ENCODE measurements at regions not wholly inside any gene's neighbourhood (a gene's known extent, or its start where the extent isn't known, plus 50 kb on each side); places are given as distances from the start of the nearest gene placed in this dataset.
"Not testable (repeated sequence)": the region's sequence is repeated elsewhere in the genome, so short reads cannot be mapped to it uniquely, and the experiment has no call there.

DNA sequence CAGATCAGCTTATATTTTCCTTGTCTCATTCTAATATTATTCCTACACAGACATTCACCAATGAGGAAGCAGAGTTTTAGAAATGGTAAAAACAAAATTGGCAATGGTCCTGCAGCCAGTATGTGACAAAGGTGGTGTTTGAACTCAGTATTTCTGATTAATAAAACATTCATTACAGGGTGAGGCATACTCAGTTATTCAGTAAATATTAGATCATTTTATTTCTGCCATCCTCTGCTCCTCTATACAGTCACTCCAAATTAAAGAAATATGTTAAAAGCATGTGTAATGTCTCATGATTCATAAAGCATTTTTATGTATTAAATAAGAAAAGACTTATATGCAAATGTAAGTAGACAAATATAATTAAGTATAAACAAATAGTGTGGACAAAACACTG, 684.6 kb upstream of the ACO1 start:
- DNase-seq, result no peak

DNA sequence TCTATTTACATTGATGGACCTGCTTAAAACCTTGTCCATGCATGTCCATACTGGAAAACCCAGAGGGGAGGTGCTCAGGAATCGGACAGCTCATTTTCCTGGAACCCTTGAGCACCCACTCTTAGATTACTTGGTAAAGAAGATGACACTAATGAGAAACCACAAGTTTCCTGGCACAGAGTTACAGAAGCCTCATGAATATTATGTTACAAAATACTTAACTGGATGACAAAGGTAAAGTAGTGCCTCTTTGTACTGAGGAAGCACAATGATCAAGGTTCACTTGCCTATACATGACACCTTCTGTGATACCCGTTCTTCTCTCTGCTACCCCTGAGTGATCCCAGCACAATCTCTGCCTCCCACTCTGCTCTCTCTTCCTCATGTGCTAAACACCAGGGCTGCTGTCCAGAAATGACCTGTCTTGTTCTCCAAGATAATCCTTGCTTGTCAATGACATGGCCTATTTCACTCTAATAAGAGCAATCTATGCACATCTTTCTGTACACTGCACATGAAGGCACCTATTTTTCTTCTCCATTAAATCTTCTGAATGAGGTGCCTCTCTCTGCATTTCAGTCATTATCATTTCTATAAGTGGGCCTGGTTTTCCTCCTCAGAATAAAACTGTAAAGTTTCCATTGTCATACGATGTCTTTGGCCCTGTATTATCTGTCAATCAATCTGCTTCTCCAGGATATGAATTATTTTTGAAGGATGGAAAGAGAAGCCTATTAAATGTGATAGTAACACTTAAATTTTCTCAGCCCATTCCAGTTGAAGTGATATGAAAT, 684.0 kb upstream of the ACO1 start:
- no peak for DNase-seq

DNA sequence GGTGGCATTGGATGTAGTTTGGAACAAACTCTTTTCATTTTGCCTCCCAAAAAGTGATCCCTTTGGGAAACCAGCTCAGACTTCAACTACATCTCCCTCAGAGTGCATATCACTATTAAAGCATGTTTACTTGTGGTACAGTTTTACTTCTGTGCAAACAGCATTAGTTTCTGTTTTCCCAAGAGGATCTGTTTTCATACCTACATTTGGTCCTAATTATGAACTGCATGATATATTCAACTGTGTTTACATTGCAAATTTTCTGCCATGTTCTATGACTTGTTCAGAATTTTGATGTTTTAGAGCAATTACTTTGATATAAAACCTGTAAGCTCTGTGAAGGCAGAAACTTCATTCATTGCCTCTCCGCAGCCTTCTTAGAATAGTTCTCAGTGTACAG, 681.5 kb upstream of the ACO1 start:
- no peak for DNase-seq

DNA sequence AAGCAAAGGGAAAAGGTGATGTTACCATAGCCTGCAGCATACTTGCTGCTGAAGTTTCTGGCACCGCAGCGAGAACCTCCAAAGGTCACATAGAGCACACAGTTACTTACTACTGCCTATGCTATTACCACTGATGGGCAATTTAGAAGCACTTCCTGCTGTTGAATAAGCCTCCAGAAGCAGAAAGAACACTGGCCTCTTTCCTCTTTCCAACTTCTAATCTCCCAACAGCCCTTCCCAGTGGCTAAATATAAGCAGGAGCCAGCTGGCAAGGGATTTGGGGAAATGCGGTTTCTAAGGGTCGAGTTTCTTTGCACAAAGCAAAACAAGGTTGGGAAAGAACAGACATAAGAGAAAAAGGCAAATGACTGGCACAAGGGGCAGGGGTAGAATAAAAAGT, 669.2 kb upstream of the ACO1 start:
- DNase-seq, result no peak

DNA sequence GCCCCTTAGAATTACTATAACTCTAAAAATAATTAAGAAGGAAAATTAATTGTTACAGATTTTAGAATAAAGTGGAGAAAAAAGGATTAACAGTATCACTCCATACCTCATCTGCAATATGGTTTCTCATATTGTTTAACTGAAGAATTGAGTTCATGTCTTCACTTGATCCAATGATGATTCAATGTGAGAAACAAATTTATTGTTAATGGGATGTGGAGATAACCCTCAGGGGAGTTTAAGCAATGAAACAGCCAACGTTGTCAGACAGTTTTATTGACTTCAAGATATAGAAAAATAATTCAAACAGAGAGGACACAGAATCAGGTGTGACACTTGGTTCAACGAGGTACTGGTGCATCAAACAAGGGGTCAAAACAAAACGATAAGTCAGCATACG, 665.2 kb upstream of the ACO1 start:
- no peak for DNase-seq

DNA sequence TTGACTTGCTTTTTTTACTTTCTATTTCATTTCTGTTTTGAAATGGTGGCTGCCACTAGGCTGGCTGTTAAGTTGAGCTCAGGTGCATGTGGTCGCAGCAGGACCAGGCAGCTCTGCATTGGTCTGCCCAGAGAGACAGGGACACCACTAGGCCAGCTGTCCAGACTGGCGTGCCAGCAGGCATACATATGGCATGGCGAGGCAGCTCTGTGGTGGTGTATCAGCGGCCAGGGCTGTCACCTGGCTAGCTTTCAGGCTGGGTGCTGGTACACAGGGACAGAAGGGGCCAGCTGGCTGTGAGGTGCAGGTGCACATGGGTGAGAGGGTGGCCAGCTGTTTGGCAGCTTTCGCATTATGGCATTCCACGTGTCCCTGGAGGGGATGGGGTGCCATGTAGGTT, 654.0 kb upstream of the ACO1 start:
- DNase-seq, result no peak

DNA sequence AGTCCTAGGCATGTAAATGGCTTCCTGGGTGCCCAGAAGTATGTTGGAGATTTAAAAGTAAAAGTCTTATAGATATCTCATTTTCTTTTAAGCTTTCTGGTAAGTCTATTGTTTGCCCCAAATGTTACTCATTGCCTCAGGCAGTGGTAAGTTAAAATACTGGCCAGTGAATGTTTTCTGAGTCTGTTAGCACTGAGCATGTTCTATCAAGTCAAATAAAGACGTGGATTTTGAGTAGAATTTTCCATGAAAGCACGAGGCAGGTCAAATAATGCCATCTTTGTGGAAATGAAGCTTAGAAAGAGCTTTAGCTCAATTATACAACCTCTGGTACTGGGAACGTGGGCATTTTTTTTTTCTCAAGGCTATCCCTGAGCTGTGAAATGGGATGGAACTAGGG, 651.3 kb upstream of the ACO1 start:
- DNase-seq, result no peak

DNA sequence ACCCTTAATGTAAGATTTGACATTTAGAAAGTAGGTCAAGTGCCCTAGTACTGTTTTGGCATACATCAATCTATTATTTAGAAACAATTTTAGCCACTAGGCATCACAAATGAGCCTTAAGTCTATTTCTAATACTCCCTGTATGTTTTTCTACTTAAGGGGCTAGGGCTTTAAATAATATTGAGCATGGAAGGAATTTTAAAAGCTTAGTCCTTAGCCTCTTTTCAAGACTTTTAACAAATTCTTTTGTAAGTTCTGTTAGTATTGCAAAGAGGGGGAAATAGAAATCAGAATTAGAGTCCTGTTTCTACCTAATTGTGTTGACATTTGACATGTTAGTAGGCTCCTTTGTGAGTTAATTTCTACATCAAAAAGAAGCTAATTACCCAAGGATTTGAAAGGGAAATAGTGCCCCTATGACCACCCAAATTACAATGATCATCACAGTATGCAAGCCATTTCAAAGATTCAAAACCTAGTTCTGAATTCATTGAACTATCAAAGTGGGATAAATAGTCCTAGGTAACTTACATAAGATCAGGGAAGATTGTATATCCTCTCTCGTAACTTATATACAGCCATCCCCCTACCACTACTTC, 647.8 kb upstream of the ACO1 start:
- DNase-seq, result no peak

DNA sequence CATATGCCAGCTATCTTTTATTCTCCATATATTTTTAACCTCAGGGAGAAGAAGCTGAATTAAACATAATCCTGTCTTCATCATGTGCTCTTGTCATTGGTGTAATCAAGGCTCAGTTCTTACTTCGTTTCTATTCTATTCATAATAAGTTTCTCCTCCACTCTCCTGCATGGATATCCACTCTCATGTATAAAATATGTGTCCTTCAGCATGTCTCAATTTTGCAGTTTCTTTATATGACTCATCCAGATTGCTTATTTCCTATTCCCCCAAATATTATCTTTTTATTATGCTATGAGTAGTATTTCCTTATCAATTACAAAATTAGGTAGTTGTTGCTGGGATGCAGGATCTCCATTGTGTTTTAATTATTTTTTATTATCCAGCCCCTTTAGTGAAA, 643.7 kb upstream of the ACO1 start:
- DNase-seq, result no peak

DNA sequence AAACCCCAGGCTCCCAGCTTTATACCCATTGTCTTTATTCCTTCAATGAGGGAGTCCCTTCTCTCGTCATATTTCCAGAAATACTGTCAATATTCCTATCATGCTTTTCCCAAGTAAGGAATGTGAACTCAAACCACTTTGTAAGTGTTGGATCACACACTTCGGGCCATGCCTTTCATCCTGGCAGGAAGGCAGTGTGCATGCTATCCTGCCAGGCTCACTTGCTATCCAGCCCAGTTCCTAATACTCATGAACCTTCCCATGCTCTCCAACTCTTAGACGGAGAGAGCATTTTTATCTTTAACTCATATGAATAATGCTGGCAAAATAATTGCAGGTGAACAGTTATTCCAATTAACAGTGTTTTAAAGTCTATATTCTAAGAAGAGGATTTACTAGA, 639.9 kb upstream of the ACO1 start:
- no peak for DNase-seq

DNA sequence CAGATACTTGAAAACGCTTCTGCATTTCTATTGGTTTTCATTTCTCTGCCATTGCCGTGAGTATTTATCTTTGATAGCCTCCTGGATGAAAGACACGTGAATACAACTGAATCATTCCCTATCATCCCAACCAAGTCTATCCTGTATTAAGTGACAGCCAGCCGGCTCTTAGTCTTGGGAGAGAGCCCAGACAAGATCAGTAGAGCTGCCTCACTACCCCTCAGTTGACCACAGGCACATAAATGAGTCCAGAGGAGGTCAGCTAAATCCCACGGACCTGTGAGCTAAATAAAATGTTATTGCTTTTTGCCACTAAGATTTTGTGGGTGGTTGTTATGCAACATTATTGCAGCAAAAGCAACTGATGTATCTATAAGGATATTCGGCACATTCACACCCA, 639.0 kb upstream of the ACO1 start:
- DNase-seq, result no peak

DNA sequence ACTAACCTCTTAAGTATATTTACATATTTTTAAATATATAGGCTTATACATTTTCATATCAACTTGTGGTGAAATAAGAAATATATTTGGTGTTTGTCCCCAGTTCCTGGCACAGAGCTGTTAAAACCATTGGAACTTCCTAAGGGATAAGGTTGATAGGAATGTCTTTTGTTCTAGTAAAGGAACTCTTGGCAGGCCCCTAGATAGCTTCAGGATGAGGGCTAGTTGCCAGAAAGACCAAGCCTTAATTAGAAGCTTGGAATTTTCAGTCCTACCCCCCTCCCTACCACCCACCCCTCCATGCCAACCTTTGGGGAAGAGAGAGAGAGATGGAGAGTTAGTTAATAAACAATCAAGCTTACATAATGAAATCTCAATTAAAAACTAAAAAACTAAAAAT, 638.6 kb upstream of the ACO1 start:
- DNase-seq, result no peak

DNA sequence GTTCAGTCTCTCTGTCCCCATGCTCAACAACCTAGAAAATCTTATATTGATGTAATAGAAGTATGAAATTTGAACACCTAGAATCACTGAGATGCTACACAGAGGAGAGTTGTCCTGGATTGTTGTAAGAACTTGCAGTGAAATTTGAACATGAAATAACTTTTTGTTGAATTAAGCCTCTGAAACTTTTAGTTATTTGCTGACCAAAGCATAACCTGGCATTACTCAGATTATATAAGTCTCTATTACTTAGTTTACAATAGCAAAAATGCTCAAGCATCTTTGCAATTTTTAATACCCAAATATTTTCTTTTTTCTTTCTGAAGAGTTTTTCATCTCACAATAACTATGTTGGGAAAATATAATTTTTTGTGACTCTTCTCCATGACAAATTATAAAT, 630.7 kb upstream of the ACO1 start:
- DNase-seq, result no peak

DNA sequence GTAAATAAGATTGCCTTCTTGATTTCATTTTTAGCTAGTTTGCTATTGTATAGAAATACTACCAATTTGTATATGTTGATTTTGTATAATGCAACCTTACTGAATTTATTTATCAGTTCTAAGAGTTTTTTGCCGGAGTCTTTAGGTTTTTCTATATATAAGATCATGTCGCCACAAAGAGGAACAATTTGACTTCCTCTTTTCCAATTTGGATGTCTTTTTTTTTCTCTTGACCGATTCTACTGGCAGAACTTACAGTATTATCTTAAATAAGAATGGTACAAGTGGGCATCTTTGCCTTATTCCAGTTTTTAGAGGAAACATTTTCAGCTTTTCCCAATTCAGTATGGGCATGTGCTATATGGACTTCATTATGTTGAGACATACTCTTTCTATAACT, 624.7 kb upstream of the ACO1 start:
- no peak for DNase-seq

DNA sequence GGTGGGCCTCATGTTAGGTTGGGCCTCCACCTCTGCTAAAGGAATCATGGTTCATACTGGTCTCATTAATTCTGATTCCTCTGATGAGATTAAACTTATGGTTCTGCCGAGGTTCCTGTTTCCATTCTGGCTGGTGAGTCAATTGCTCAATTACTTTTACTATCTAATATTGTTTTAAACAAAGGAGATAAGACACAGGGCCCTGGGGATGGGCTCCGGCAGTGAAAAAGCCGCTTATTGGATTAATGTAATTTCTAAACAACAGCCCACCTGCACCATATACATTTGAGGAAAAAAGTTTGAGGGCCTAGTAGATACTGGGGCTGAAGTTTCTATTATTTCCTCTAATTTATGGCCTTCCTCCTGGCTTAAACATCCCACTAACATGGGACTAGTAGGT, 610.4 kb upstream of the ACO1 start:
- DNase-seq, result not testable (repeated sequence)

DNA sequence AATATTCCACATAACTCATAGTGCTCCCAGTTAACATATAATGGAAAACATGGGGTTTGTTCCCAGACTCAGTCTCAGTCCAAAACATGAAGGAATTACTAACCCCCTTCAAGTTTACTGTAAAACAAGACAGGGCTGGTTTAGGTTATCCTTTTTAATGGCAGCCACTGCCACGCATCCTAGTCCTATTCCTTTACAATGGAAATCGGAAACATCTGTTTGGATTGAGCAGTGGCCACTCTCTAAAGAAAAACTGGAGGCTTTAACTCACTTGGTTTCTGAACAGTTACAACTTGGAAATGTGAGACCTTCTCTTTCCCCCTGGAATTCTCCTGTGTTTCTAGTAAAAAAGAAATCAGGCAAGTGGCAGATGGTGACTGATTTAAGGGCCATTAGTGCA, 609.9 kb upstream of the ACO1 start:
- DNase-seq, result no peak

DNA sequence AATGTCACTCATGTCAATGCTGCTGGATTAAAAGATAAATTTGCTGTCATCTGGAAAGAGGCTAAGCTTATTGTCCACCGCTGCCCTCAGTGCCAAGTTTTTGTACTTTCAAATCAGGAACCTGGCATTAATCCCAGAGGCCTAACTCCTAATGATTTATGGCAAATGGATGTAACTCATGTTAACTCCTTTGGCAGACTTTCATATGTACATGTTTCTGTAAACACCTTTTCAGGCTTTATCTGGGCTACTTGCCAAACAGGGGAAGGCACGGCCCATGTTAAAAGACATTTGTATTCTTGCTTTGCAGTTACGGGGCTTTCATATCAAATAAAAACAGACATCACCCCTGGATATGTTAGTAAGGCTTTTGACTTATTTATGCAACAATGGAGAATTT, 608.0 kb upstream of the ACO1 start:
- DNase-seq, result no peak

DNA sequence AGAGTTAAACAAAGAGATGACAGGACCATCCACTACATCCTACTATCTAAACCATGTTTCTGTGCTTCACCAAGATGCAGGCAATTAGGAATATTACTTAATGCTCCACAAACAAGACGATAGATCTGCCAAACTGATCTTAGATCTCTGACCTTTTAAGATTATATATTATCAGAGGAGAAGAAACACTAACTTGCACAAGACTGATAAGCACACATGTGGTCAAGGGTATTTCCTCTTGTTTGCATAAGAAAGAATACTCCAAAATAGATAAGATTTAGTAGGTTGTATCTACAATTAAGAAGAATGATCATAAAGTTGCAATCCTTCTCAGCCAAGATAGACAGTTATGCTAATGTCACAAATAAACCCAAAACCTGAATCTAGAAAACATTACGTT, 601.0 kb upstream of the ACO1 start:
- DNase-seq, result no peak

DNA sequence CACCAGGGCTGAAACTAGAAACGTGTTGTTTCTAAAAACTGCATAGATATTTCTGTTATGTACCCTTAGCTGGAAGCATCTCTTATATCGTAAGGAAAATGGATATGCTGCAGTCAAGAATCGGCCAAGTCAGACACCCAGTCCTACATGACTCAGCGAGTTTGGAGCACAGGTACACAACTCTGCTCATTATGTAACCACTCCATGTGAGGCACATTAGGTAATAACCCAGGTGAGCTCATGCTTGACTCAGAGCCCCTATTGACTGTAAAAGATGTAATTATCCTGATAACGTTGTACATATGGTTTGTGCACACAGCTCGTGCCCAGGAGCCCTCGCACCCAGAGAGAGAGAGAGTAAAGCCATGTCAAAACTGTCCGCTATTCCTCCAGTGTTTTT, 593.7 kb upstream of the ACO1 start:
- no peak for DNase-seq

DNA sequence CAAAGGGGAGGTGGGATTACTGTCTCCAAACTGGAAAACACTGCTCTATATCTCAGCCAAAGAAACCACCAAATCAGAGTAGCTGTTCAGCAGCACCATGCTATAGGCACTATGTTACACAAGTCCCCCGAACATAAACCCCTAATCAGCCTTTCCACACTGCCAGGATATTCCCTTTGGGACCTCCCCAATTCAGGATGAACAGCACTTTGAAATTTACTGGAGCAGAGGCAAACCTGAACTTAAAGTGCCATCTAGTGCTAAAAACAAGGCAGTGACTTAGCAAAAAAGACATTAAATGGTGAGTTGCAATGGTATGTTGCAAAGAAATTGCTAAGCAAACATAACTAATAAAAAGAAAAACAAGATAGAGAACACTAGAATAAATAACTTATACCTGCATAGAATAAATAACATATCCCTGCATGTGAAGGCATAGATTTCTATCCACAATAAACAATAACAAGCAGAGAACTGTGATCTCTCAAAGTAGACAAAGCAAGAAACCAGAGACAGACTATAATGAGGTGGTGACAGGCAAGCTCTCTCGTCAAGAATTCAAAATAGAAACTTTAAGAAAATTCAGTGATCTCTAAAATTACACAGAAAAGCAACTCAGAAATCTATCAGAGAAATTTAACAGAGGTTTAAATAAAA, 584.4 kb upstream of the ACO1 start:
- no peak for DNase-seq

DNA sequence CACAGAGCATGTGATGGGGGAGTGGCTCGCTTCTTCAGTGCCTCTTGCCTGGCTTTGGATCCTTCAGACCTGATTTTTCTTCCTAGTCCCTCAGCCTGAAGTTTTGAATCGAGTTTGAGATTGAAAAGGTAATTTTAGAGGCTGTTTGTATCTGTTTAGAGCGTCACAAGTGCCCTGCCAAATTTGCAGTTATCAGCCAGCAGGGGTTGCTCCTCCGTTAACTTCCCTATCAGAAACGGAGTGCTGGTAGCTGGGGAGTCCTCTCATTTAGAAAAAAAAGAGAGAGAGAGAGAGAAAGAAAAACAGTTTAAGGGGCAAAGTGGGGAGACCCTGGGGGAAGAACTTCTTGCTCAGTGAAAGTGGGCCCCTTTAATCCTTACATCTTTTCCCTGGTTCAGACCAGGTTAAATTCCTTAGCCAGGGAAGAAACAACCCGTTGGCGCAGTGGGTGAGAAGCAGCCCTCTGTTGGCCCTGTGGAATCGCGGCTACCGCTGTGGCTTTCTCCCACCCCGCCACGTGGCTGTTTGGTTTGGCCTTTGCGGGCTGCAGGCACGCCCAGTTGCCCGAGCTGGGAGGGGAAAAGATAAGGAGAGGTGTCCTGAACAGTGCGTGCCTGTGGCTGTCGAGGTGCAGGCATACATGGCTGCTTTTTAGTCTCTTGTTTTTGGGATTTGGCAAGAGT, 576.7 kb upstream of the ACO1 start:
- no peak for DNase-seq

DNA sequence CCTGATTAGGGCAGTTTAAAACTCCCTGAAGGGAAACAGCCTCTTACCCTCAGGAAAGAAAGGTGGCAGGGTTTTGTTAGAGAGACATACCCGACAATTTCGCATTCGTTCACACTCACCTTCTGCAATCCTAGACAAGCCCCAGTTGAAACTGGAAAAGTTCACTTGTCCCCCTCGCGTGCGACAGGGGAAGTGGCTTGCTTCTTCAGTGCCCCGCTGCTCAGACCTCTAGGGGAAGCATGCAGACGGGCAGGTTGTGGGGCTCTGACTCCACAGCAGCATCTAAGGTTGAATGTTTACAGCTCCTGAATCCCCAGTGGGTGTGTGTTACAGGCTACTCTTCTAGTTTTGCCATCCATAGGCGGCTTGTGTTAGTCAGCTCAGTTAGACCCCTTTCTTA, 575.7 kb upstream of the ACO1 start:
- no peak for DNase-seq

DNA sequence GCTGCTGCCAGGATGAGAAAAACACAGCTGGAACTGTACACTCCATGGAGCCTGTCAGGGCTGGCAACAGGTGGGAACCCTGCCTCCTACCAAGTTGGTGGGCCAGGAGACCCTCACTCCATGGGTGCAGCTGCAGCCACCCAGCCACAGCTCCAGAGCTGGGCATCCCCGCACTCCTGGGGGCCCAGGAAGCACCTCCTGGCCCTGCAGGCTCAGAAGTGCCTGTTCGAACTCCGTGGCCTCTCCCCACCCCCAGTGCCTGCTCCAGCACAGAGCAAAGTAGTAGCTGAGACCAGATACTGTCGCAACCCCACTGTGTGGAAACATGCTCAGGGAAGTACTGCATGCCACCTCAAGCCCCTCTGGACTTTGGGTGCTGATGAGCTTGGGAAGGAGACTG, 564.0 kb upstream of the ACO1 start:
- no peak for DNase-seq

DNA sequence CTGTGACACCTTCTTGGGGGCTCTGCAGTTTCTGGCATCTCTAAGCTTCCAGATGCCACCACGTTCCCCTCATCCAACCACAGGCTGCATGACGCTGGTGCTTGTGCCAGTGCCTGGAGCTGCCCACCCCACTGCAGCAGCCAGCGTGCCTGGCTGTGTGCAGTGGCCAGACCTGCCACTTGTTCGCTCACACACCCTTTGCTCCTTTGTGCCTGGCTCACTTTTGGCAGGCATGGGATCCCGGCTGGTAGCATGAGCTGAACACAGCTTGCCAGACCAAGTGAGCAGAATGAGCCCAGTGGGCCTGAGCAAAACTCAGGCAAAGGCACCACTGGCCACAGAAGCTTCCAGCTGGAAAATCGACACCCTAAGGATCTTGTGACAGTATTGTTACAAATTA, 562.9 kb upstream of the ACO1 start:
- no peak for DNase-seq

All from 8988T (cell line).